Gastroesophageal sphincter (tissue), 4 donors: ENCODE measurements at regions not wholly inside any gene's neighbourhood (a gene's known extent, or its start where the extent isn't known, plus 50 kb on each side); places are given as distances from the start of the nearest gene placed in this dataset.
A peak's percentile ranks its signal among the peaks of the same experiment; 100 is the strongest.
"Not testable (repeated sequence)": the region's sequence is repeated elsewhere in the genome, so short reads cannot be mapped to it uniquely, and the experiment has no call there.

ENCODE experiments used
- ATAC-seq: fragments of 150-250 bp; one replicate; pipeline ENCODE4 v1.9.1; 2016; ENCODE audit warnings: mild to moderate bottlenecking, moderate library complexity
- H3K27ac ChIP-seq, 4 donors: fragments of 200-600 bp; sonication (generic) in 3 of 4; 1 replicate in 3 of 4; 2 replicates in 1 of 4; pipeline ENCODE4 v1.5.1; 2016 to 2019
- H3K27me3 ChIP-seq: fragments of 200-600 bp; sonication (generic); one replicate; pipeline ENCODE4 v1.5.1; 2019
- H3K36me3 ChIP-seq, 2 donors: fragments of 200-600 bp; sonication (generic); one replicate each; pipeline ENCODE4 v1.5.1; 2019; ENCODE audit warnings: control low read depth in 1 of 2
- H3K4me1 ChIP-seq, 3 donors: fragments of 200-600 bp; sonication (generic); 1 replicate in 2 of 3; 2 replicates in 1 of 3; pipeline ENCODE4 v1.5.1; 2016 to 2019; ENCODE audit warnings: control low read depth in 2 of 3
- H3K4me3 ChIP-seq, 2 donors: fragments of 200-600 bp; sonication (generic); one replicate each; pipeline ENCODE4 v1.5.1; 2019; ENCODE audit warnings: mild to moderate bottlenecking in 1 of 2, moderate library complexity in 1 of 2
- H3K9me3 ChIP-seq, 3 donors: fragments of 200-600 bp; sonication (generic); one replicate each; pipeline ENCODE4 v1.5.1; 2017 to 2019; ENCODE audit warnings: control low read depth in 2 of 3
- EP300 ChIP-seq: sonication (generic); formaldehyde crosslinking; IDR thresholded peaks from one replicate; pipeline ENCODE4 v1.6.1; 2017; ENCODE audit warnings: antibody characterized with exemption, mild to moderate bottlenecking
- POLR2A ChIP-seq, 2 donors: fragments of 450-650 bp; IDR thresholded peaks; one replicate each; pipeline ENCODE4 v1.6.1; 2017; ENCODE audit warnings: antibody characterized with exemption in 2 of 2, mild to moderate bottlenecking in 2 of 2, moderate library complexity in 1 of 2
- POLR2AphosphoS5 ChIP-seq: sonication (generic); formaldehyde crosslinking; IDR thresholded peaks from one replicate; pipeline ENCODE4 v1.6.1; 2017; ENCODE audit warnings: antibody characterized with exemption
- WGBS, 2 donors: methylation state at CpG; one replicate each; pipeline ENCODE4 v1.1.5; 2018; ENCODE audit warnings: low coverage in 1 of 2; 5-methylcytosine and 5-hydroxymethylcytosine counted together
- TF ChIP-seq, protein P1 (sequence below), 4 experiments: fragments of 200-600 bp in 2 of 4; fragments of 450-650 bp in 2 of 4; sonication (generic) in 1 of 4; IDR thresholded peaks; one replicate each; pipeline ENCODE4 v1.5.1; 2017 to 2019; ENCODE audit warnings: antibody characterized with exemption in 4 of 4, mild to moderate bottlenecking in 2 of 4, moderate library complexity in 2 of 4

DNA sequence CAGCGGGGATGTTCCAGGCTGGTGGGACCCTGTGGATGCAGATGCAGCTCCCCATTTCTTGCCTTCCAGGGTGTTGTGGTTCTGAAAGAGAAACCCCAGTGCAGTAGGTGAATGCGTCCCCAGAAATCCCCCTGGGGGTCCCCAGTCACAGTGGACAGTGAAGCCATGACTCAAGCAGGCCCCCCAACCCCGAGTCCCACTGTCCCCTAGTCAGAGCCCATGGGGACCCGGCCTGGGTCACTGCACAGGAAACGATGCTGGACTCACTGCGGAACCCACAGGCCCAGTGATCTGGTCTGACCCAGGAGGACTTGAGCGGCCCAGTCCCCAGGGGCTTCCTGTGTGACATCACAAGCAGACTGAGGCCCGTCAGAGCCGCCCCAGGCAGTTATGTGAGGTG lies 341.4 kb downstream of the ADGRD1 start:
- H3K9me3 ChIP-seq, H3K36me3 ChIP-seq, H3K4me3 ChIP-seq, H3K27me3 ChIP-seq, ATAC-seq, H3K27ac ChIP-seq, H3K4me1 ChIP-seq: not testable (repeated sequence)
- no CpG with 5 or more reads among the region's 9 CpGs for WGBS, 2 donors

DNA sequence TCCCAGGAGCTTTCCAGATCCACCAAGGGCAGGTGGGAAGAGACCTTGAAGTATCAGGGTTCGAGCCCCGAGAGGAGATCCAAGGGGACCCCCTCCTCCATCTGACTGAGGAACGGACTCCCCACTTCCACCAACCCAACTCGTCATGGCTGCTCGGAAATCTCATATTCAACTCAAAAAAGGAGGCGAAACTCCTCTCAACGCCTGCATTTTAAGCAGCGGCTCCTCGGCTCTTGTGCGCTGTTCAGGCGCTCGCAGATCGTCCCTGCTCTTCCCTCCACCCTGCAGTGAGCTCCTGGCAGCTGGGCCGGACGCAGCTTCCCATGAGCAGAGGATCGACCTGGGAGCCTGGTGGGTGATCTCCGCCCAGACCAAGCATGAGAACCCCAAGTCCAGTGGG lies 341.9 kb downstream of the ADGRD1 start:
- not testable (repeated sequence) for ATAC-seq, H3K36me3 ChIP-seq, H3K27ac ChIP-seq, H3K4me1 ChIP-seq, H3K27me3 ChIP-seq, H3K9me3 ChIP-seq, H3K4me3 ChIP-seq
- WGBS, 2 donors: 86 to 98% methylated on average over 8 to 9 of the region's 17 CpGs

DNA sequence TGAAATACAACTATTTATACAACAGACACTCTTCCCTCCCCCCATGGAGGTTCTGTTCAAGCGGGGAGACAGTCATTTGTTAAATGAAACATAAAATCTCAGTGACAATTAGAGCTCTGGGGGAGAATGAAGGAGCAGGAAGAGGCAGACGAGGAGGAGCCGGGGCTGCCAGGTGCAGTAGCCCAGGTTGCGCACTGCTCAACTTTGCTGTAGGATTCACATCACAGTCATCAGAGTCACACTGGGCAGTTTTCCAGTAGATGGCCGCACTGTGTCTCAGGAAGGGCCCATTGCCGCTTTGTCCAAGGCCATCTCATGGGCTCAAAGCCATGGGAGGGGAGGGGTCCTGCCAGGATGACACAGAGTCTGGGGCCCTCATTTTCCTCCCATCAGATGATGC lies 342.4 kb downstream of the ADGRD1 start:
- H3K4me1 ChIP-seq, H3K27ac ChIP-seq, H3K36me3 ChIP-seq, H3K27me3 ChIP-seq, ATAC-seq, H3K9me3 ChIP-seq, H3K4me3 ChIP-seq: not testable (repeated sequence)
- WGBS, 2 donors: 89 to 92% methylated on average over 3 to 4 of the region's 6 CpGs

DNA sequence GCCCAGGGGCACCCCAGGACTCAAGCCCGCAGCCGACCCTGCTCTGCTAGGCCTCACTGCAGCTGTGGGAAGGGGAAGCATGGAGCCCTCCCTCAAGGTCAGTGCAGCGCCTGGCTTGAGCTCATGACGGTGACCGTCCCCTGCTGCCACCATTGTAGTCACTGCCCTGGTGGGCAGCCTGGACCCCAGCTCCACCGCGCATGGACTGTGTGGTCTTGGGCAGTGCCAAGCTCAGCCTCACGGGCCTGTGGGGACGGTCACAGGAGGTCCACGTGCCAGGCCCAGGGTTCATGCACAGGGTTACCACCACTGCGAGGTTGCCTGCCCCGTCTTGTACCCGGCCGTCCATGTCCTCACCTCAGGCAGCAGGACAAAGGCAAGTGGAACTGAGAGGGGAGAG lies 342.9 kb downstream of the ADGRD1 start:
- H3K36me3 ChIP-seq, H3K27ac ChIP-seq, ATAC-seq, H3K27me3 ChIP-seq, H3K9me3 ChIP-seq, H3K4me3 ChIP-seq, H3K4me1 ChIP-seq: not testable (repeated sequence)
- WGBS, 2 donors: no CpG with 5 or more reads among the region's 14 CpGs

DNA sequence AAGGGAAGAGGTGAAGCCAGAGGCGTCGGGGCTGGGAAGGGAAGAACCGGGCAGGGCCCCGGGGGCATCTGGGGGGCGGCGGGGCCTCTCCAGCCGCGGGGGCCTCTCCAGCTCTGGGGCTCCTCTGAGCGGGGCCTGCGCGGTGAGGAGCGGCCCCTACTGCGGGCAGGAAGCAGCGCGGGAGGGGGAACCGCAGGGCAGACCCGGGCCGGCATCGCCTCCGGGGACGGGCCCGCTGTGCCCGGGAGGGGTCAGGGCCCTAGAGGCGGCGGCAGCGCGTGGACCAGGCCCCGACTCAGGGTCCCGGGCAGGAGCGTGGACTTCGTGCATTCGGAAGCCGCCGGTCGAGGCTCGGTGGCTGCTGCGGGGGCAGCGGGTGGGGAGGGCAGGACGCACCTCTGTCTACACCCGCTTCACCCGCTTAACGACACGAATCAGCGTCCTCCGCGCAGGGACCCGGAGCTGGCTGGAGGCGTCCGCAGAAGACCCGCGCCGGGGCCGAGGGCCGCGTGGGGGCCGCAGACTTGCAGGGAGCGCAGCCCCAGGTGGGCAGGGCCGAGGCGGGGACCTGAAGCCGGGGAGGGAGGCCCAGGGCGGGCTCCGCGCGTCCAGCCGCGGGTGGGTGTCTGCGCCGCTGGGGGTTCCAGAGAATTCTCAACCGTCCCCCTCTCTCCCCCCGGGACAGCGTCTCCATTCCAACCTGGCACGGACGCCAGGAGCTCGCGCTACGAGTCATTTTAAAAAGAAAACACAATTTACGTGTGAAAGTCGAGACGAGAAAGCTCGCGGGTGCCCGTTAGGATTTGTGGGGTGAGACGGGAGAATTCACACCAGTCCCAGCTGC lies 345.0 kb downstream of the ADGRD1 start:
- H3K27ac ChIP-seq, H3K36me3 ChIP-seq, H3K4me3 ChIP-seq, H3K9me3 ChIP-seq, H3K4me1 ChIP-seq, H3K27me3 ChIP-seq: not testable (repeated sequence)
- no CpG with 5 or more reads among the region's 83 CpGs for WGBS, 2 donors
- peak; percentile 39 for ATAC-seq

DNA sequence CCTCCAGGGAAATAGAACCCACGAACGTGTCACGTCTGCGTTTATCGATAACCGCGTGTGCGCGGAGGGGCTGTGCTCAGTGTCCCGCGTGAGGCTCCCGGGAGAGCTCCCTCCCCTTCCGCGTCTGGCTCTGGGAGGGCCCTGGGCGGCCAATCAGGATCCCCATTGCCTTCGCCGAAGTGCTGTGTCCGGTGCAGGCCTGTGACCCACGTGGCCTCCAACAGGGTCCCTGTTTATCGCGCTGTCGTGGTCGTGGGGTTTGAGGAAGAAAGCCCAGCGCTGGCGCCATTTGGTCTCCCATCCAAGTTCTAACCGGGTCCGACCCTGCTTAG lies 345.6 kb downstream of the ADGRD1 start:
- not testable (repeated sequence) for H3K4me1 ChIP-seq, H3K9me3 ChIP-seq, ATAC-seq, H3K36me3 ChIP-seq, H3K27ac ChIP-seq, H3K4me3 ChIP-seq, H3K27me3 ChIP-seq
- WGBS, 2 donors: no CpG with 5 or more reads among the region's 27 CpGs

DNA sequence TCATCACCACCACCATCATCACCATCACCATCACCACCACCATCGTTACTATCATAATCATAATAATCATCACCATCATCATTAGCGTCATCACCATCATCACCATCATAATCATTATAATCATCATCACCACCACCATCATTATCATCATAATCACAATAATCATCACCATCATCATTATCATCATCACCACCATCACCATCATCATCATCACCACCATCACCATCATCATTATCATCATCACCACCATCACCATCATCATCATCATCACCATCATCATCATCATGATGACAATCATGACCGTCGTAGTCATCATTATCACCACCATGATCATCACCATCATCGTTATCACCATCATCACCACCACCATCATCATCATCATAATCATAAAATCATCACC lies 349.9 kb downstream of the ADGRD1 start:
- not testable (repeated sequence) for H3K36me3 ChIP-seq, H3K4me1 ChIP-seq, H3K9me3 ChIP-seq, ATAC-seq, H3K27ac ChIP-seq, H3K4me3 ChIP-seq, H3K27me3 ChIP-seq
- WGBS, 2 donors: 39 to 80% methylated on average over 1 to 2 of the region's 5 CpGs

DNA sequence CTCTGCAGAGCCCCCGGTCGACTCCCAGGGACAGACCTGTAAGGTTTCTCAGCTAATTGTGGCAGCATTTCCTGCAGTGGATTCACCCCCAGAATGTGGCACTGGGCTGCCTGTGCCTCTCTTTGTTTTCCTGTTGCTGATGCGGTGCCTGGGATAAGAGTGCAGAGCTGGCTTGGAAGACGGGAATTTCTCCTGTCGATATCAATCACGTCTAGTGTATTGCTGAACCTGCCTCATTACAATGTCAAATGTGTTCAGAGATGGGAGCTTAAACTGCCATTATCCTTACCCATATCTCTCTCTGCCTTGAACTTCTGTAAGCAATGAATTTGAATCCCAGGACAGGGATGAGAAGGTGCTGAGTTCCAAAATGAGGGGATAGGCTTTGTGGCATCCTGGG lies 350.9 kb downstream of the ADGRD1 start:
- H3K27me3 ChIP-seq, H3K4me3 ChIP-seq, H3K27ac ChIP-seq, H3K9me3 ChIP-seq, H3K36me3 ChIP-seq, H3K4me1 ChIP-seq, ATAC-seq: not testable (repeated sequence)
- whole genome bisulfite sequencing, 2 donors: no CpG with 5 or more reads among the region's 6 CpGs

DNA sequence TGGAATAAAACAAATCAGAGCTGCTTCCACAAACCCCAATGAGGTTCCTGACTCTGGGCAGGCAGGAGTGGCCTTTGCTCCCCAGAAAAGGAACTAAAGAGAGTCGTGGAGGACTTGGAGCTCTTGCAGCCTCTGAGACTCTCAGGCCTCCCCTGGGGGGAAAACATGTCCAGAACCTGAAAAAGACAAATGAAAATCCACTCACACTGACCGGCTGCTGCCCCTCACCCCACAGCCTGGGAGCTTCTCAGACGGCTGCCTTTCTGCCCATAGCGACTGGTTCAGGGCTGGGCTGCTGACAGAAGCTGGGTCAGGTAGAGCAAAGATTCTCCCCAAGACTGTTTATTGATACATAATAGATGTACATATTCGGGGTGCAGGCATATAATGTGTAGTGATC lies 356.0 kb downstream of the ADGRD1 start:
- Histone ChIP-seq H3K27me3 (peaks cover 26% of the 10 kb centered on the region), H3K4me1 (no peaks in the 10 kb centered on the region), H3K36me3 (no peaks in the 10 kb centered on the region), H3K27ac (no peak overlapping the region), H3K4me3 (no peak overlapping the region), H3K9me3 (no peaks in the 10 kb centered on the region)
- no peak for ATAC-seq
- TF ChIP-seq EP300: no peak
- no peak for TF ChIP-seq POLR2A (IDR thresholded peaks at IDR 0.05)
- TF ChIP-seq POLR2AphosphoS5: no peak
- TF ChIP-seq, protein P1, sequence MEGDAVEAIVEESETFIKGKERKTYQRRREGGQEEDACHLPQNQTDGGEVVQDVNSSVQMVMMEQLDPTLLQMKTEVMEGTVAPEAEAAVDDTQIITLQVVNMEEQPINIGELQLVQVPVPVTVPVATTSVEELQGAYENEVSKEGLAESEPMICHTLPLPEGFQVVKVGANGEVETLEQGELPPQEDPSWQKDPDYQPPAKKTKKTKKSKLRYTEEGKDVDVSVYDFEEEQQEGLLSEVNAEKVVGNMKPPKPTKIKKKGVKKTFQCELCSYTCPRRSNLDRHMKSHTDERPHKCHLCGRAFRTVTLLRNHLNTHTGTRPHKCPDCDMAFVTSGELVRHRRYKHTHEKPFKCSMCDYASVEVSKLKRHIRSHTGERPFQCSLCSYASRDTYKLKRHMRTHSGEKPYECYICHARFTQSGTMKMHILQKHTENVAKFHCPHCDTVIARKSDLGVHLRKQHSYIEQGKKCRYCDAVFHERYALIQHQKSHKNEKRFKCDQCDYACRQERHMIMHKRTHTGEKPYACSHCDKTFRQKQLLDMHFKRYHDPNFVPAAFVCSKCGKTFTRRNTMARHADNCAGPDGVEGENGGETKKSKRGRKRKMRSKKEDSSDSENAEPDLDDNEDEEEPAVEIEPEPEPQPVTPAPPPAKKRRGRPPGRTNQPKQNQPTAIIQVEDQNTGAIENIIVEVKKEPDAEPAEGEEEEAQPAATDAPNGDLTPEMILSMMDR (IDR thresholded peaks at IDR 0.05): no peak
- WGBS, 2 donors: 57 to 60% methylated on average over 2 to 5 of the region's 5 CpGs

DNA sequence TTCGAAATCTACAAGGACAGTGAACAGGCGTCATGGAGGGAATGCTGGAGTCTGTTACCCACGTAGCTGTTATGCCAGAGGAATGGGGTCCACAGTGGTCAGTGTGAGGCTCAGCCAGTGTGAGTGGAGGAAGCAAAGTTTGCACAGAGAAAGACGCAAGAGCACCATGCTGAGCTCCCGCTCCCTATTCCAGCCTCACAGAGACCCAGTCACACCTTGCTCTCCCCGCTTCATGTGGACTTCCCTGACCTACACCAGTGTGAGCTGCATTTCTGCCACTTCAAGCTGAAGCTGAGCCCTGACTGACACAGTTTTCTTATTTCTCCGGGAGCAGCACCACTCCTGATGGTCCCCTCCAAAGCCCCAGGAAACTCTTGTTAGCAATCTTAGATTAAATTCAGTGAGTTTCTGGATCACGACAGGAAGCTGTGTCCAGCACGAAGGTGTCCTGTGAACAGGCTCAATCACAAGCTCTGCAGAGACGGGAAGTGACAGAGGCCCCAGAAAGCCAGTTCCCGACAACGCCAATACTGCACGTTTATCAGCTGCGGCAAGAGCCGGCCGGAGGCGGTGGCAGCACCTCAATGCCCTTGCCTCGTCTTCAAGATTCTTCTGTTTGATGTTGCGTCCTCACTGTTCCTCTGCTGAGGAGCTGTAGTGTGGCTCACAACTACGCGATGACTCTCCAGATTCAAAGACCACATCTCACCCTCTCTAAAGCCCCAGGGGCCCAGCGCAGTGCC lies 356.7 kb downstream of the ADGRD1 start:
- not testable (repeated sequence) for H3K36me3 ChIP-seq, H3K9me3 ChIP-seq, H3K27ac ChIP-seq, ATAC-seq, H3K4me1 ChIP-seq, H3K4me3 ChIP-seq
- 73 to 77% methylated on average over 5 to 6 of the region's 22 CpGs for WGBS, 2 donors
- peaks cover 26% of the 10 kb centered on the region for H3K27me3 ChIP-seq

DNA sequence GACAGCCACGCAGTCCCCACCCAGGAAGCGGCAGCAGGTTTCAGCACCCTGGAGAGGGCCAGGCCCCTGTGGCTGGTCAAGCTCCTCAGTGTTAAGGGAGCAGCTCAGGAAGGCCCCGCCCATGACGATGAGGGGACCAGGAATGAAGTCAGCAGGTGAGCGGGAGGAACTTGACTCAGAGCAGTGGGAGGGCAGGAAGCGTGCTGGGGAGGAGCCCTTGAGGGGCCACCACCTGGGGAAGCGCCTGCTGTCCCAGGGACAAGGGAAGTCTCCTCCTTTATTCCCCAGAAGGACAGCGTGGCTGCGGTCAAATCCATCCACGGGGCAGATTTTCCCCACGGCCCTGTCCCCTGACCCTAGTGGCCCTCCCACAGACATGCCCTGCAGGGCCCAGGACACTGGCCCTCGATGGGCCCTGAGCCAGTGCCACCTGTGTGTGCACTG lies 357.6 kb downstream of the ADGRD1 start:
- H3K9me3 ChIP-seq, H3K4me1 ChIP-seq, ATAC-seq, H3K36me3 ChIP-seq, H3K27ac ChIP-seq, H3K4me3 ChIP-seq: not testable (repeated sequence)
- peaks cover 26% of the 10 kb centered on the region for H3K27me3 ChIP-seq
- no CpG with 5 or more reads among the region's 12 CpGs for WGBS, 2 donors
